PC-3 (cell line): ENCODE measurements at regions not wholly inside any gene's neighbourhood (a gene's known extent, or its start where the extent isn't known, plus 50 kb on each side); places are given as distances from the start of the nearest gene placed in this dataset.

Source experiments
- ATAC-seq: fragments of 200-7000 bp; cut with Tn5 transposase; 2 replicates; pipeline ENCODE4 v1.9.1; 2020; ENCODE audit warnings: mild to moderate bottlenecking, moderate library complexity
- BruUV-seq: library from RNA; stranded (reverse); fragments of 400-500 nt; replicated peaks from 2 replicates; lab custom pipeline; 2021; lab: Mats Ljungman, UMichigan
- CTCF ChIA-PET: fragments of 300-600 bp; sonication (Branson Sonifier 250); formaldehyde crosslinking; loops from one replicate; lab custom pipeline; 2022; ENCODE audit warnings: antibody characterized with exemption; lab: Charles Lee
- POLR2A ChIA-PET: fragments of 300-600 bp; sonication (Branson Sonifier 250); formaldehyde crosslinking; loops from one replicate; lab custom pipeline; 2022; ENCODE audit warnings: antibody characterized with exemption; ENCODE audit not compliant: unreplicated experiment; lab: Charles Lee
- DNase-seq: peaks from one replicate; pipeline ENCODE4 v3.0.0-alpha.2; 2015
- H2AFZ ChIP-seq: fragments of 300-600 bp; sonication (generic); 2 replicates; pipeline ENCODE4 v1.6.0; 2016; ENCODE audit warnings: antibody characterized with exemption, low read length
- H3F3A ChIP-seq: fragments of 300-600 bp; sonication (generic); one replicate; pipeline ENCODE4 v1.6.0; 2017; ENCODE audit warnings: antibody characterized with exemption, low read length, control low read depth, mild to moderate bottlenecking; ENCODE audit not compliant: unreplicated experiment
- H3K27ac ChIP-seq: fragments of 300-600 bp; sonication (generic); 2 replicates; pipeline ENCODE4 v1.5.1; 2016; ENCODE audit warnings: mild to moderate bottlenecking, low read length
- H3K27me3 ChIP-seq: fragments of 300-600 bp; sonication (generic); 2 replicates; pipeline ENCODE4 v1.6.1; 2016; ENCODE audit warnings: low read length, mixed read lengths
- H3K36me3 ChIP-seq: fragments of 300-600 bp; sonication (generic); 2 replicates; pipeline ENCODE4 v1.6.1; 2016; ENCODE audit warnings: low read depth, mixed run types, low read length, mixed read lengths
- H3K4me1 ChIP-seq: fragments of 300-600 bp; sonication (generic); 2 replicates; pipeline ENCODE4 v1.5.1; 2016; ENCODE audit warnings: low read length; ENCODE audit not compliant: insufficient read depth
- H3K4me2 ChIP-seq: fragments of 300-600 bp; sonication (generic); 2 replicates; pipeline ENCODE4 v1.6.0; 2016; ENCODE audit warnings: low read length
- H3K4me3 ChIP-seq: fragments of 300-600 bp; sonication (generic); 2 replicates; pipeline ENCODE4 v1.5.1; 2016; ENCODE audit warnings: mild to moderate bottlenecking, low read length, mixed read lengths
- H3K79me2 ChIP-seq: fragments of 300-600 bp; sonication (generic); 2 replicates; pipeline ENCODE4 v1.6.1; 2017; ENCODE audit warnings: low read length, mixed read lengths
- H3K9ac ChIP-seq: fragments of 300-600 bp; sonication (generic); 2 replicates; pipeline ENCODE4 v1.6.0; 2016; ENCODE audit warnings: mild to moderate bottlenecking, low read length
- H3K9me2 ChIP-seq: fragments of 300-600 bp; sonication (generic); replicated peaks from 2 replicates; pipeline ENCODE4 v1.6.1; 2016; ENCODE audit warnings: mixed run types, low read length, mixed read lengths
- H3K9me3 ChIP-seq: fragments of 300-600 bp; sonication (generic); 2 replicates; pipeline ENCODE4 v1.6.1; 2016; ENCODE audit warnings: low read length, mixed read lengths
- H4K20me1 ChIP-seq: fragments of 300-600 bp; sonication (generic); 2 replicates; pipeline ENCODE4 v1.6.1; 2016; ENCODE audit warnings: low read length, mixed read lengths
- CTCF ChIP-seq: fragments of 300-600 bp; sonication (generic); conservative IDR thresholded peaks from 2 replicates; pipeline ENCODE4 v1.5.1; 2017; ENCODE audit warnings: antibody characterized with exemption, low read depth, mild to moderate bottlenecking, low read length
- EZH2 ChIP-seq: fragments of 300-600 bp; sonication (generic); IDR thresholded peaks from one replicate; pipeline ENCODE4 v1.6.1; 2017; ENCODE audit warnings: antibody characterized with exemption, mild to moderate bottlenecking, low read length; ENCODE audit not compliant: unreplicated experiment
- EZH2phosphoT487 ChIP-seq: fragments of 300-600 bp; sonication (generic); IDR thresholded peaks from 2 replicates; pipeline ENCODE4 v1.6.1; 2018; ENCODE audit warnings: mild to moderate bottlenecking, antibody characterized with exemption, low read length, borderline replicate concordance
- intact Hi-C: fragments of 100-400 bp; cut with micrococcal nuclease; formaldehyde crosslinking; loops from 2 replicates; pipeline ENCODE4 v1.9.0; 2023

- DNase-seq (no peak), ATAC-seq (no peak)
- H3K4me3 ChIP-seq: no peak overlapping the region
- POLR2A ChIA-PET: no interaction called here
- no peaks in the 10 kb centered on the region for H3K79me2 ChIP-seq
- no peaks in the 10 kb centered on the region; the same call in 1 of the 2 replicates for H3K4me1 ChIP-seq
- no peaks in the 10 kb centered on the region for H3K9me2 ChIP-seq
- intact Hi-C loops: no loop called here
- TF ChIP-seq EZH2phosphoT487 (no peak), CTCF (no peak), EZH2 (no peak)
- no peak overlapping the region for H3K9ac ChIP-seq
- H3K27me3 ChIP-seq: no peaks in the 10 kb centered on the region
- no peak overlapping the region for H3K27ac ChIP-seq
- H2AFZ ChIP-seq: no peak overlapping the region
- H3K9me3 ChIP-seq: peaks cover 30% of the 10 kb centered on the region
- peaks cover 16% of the 10 kb centered on the region; the same call in 1 of the 2 replicates for H3K36me3 ChIP-seq
- H3K4me2 ChIP-seq: no peak overlapping the region
- no peaks in the 10 kb centered on the region for H4K20me1 ChIP-seq
- no TSS peak for BruUV-seq
- H3F3A ChIP-seq: no peaks in the 10 kb centered on the region
- CTCF ChIA-PET: no interaction called here
These were observed 1038.1 kb upstream of the ARRDC3 start for GRCh38 chr5:92421196-92421595.

- peaks cover 16% of the 10 kb centered on the region; the same call in 1 of the 2 replicates for H3K36me3 ChIP-seq
- H2AFZ ChIP-seq: no peak overlapping the region
- H4K20me1 ChIP-seq: no peaks in the 10 kb centered on the region
- BruUV-seq: no TSS peak
- H3K27ac ChIP-seq: no peak overlapping the region
- no peak overlapping the region for H3K4me3 ChIP-seq
- no peaks in the 10 kb centered on the region for H3K27me3 ChIP-seq
- ATAC-seq (no peak), DNase-seq (no peak)
- no peak overlapping the region for H3K9ac ChIP-seq
- no peaks in the 10 kb centered on the region for H3K9me2 ChIP-seq
- peaks cover 30% of the 10 kb centered on the region for H3K9me3 ChIP-seq
- TF ChIP-seq CTCF (no peak), EZH2phosphoT487 (no peak), EZH2 (no peak)
- ChIA-PET CTCF (no interaction called here), POLR2A (no interaction called here)
- no peaks in the 10 kb centered on the region for H3K79me2 ChIP-seq
- H3K4me1 ChIP-seq: no peaks in the 10 kb centered on the region
- no peak overlapping the region for H3K4me2 ChIP-seq
- H3F3A ChIP-seq: no peaks in the 10 kb centered on the region
- intact Hi-C loops: no loop called here
These were observed 1036.1 kb upstream of the ARRDC3 start for GRCh38 chr5:92419261-92419660.

- ATAC-seq (no peak), DNase-seq (no peak)
- no peak overlapping the region for H2AFZ ChIP-seq
- ChIA-PET CTCF (no interaction called here), POLR2A (no interaction called here)
- no peak for TF ChIP-seq CTCF
- TF ChIP-seq EZH2phosphoT487: no peak
- no peaks in the 10 kb centered on the region for H3K27me3 ChIP-seq
- peaks cover 24% of the 10 kb centered on the region; the same call in 1 of the 2 replicates for H3K9me3 ChIP-seq
- H3F3A ChIP-seq: no peaks in the 10 kb centered on the region
- H3K4me2 ChIP-seq: no peak overlapping the region
- H3K9ac ChIP-seq: no peak overlapping the region
- no TSS peak for BruUV-seq
- intact Hi-C loops: no loop called here
- H3K79me2 ChIP-seq: no peaks in the 10 kb centered on the region
- H3K4me3 ChIP-seq: no peak overlapping the region
- H4K20me1 ChIP-seq: no peaks in the 10 kb centered on the region
- H3K27ac ChIP-seq: no peak overlapping the region
- H3K9me2 ChIP-seq: no peaks in the 10 kb centered on the region
- H3K36me3 ChIP-seq: 0 out of 2 replicates have a peak, but pooled peaks cover 10% of the 10 kb centered on the region
- H3K4me1 ChIP-seq: no peaks in the 10 kb centered on the region
These were observed 1035.2 kb upstream of the ARRDC3 start for GRCh38 chr5:92418341-92418740.
